ENCODE measurements at regions not wholly inside any gene's neighbourhood (a gene's known extent, or its start where the extent isn't known, plus 50 kb on each side); places are given as distances from the start of the nearest gene placed in this dataset.

- TF ChIP-seq POLR2A (IDR thresholded peaks at IDR 0.05) (no peak), CTCF (IDR thresholded peaks at IDR 0.05) (no peak)
Measured at GRCh38 chr2:118257696-118258095, 169.4 kb downstream of the INSIG2 start.

Measured in ovary (tissue), 3 donors.